CD14-positive monocyte (primary cell): ENCODE measurements at regions not wholly inside any gene's neighbourhood (a gene's known extent, or its start where the extent isn't known, plus 50 kb on each side); places are given as distances from the start of the nearest gene placed in this dataset.

ENCODE experiments used
- DNase-seq, 3 donors: peaks; one replicate each; pipeline ENCODE4 v3.0.0-alpha.2; 2011 to 2022
- H2AFZ ChIP-seq: 2 replicates; pipeline ENCODE4 v1.6.0; 2012; ENCODE audit warnings: mild to moderate bottlenecking, low read depth, low read length, inconsistent platforms; ENCODE audit not compliant: insufficient read depth, poor library complexity, severe bottlenecking
- H3K27ac ChIP-seq, 2 donors: 1 replicate in 1 of 2; 2 replicates in 1 of 2; pipeline ENCODE4 v1.5.1; 2012 to 2013; ENCODE audit warnings: low read length in 2 of 2, control low read depth in 1 of 2, inconsistent platforms in 1 of 2, low read depth in 1 of 2, mild to moderate bottlenecking in 1 of 2
- H3K27me3 ChIP-seq, 2 donors: one replicate each; pipeline versions ENCODE4 v1.6.0 to v1.6.1; 2011 to 2013; ENCODE audit warnings: low read length in 2 of 2; ENCODE audit not compliant: control insufficient read depth in 2 of 2, insufficient read depth in 2 of 2
- H3K36me3 ChIP-seq, 2 donors: replicated peaks in 1 of 2; 1 replicate in 1 of 2; 2 replicates in 1 of 2; pipeline versions ENCODE4 v1.5.1 to v1.6.1; 2012 to 2013; ENCODE audit warnings: low read length in 2 of 2, control low read depth in 1 of 2, inconsistent platforms in 1 of 2, mild to moderate bottlenecking in 1 of 2; ENCODE audit not compliant: insufficient read depth in 2 of 2, control insufficient read depth in 1 of 2
- H3K4me1 ChIP-seq, 2 donors: 1 replicate in 1 of 2; 2 replicates in 1 of 2; pipeline versions ENCODE4 v1.5.1 to v1.6.1; 2012 to 2013; ENCODE audit warnings: low read length in 2 of 2, control low read depth in 1 of 2, inconsistent platforms in 1 of 2, mild to moderate bottlenecking in 1 of 2, moderate library complexity in 1 of 2; ENCODE audit not compliant: insufficient read depth in 2 of 2, control insufficient read depth in 1 of 2
- H3K4me2 ChIP-seq: replicated peaks from 2 replicates; pipeline ENCODE3; 2012; ENCODE audit warnings: low read length, moderate library complexity, mild to moderate bottlenecking; ENCODE audit not compliant: poor library complexity, severe bottlenecking; ENCODE audit errors: extremely low read depth
- H3K4me3 ChIP-seq, 3 experiments: fragments of 200-600 bp in 1 of 3; sonication (generic) in 1 of 3; replicated peaks in 1 of 3; 1 replicate in 2 of 3; 2 replicates in 1 of 3; pipeline ENCODE4 v1.5.1; 2011 to 2013; ENCODE audit warnings: low read length in 3 of 3, mild to moderate bottlenecking in 3 of 3, control low read depth in 2 of 3, low read depth in 2 of 3, inconsistent platforms in 1 of 3, moderate library complexity in 1 of 3
- H3K79me2 ChIP-seq: 2 replicates; pipeline ENCODE4 v1.6.0; 2012; ENCODE audit warnings: mild to moderate bottlenecking, control low read depth, inconsistent platforms, low read length, moderate library complexity; ENCODE audit not compliant: insufficient read depth
- H3K9ac ChIP-seq: 2 replicates; pipeline ENCODE4 v1.6.0; 2017; ENCODE audit warnings: low read length, mild to moderate bottlenecking; ENCODE audit not compliant: insufficient read depth, poor library complexity, severe bottlenecking
- H3K9me3 ChIP-seq, 2 donors: replicated peaks in 1 of 2; 1 replicate in 1 of 2; 2 replicates in 1 of 2; pipeline versions ENCODE4 v1.5.1 to v1.6.1; 2012 to 2013; ENCODE audit warnings: low read length in 2 of 2, control low read depth in 1 of 2; ENCODE audit not compliant: control insufficient read depth in 1 of 2, insufficient read depth in 1 of 2
- H4K20me1 ChIP-seq: 2 replicates; pipeline ENCODE4 v1.6.0; 2012; ENCODE audit warnings: mild to moderate bottlenecking, low read length, control low read depth, moderate library complexity; ENCODE audit not compliant: insufficient read depth
- H3K27ac Mint-ChIP-seq, 7 donors: one replicate each; pipeline ENCODE4 v1.8.0; 2020; ENCODE audit warnings: mild to moderate bottlenecking in 7 of 7, mixed read lengths in 7 of 7, moderate library complexity in 6 of 7, inconsistent platforms in 2 of 7
- H3K27me3 Mint-ChIP-seq, 3 donors: one replicate each; pipeline ENCODE4 v1.8.0; 2021 to 2022; ENCODE audit warnings: low read depth in 3 of 3, mild to moderate bottlenecking in 3 of 3, mixed read lengths in 3 of 3, moderate library complexity in 3 of 3, inconsistent platforms in 1 of 3
- H3K36me3 Mint-ChIP-seq, 2 donors: one replicate each; pipeline ENCODE4 v1.8.0; 2020; ENCODE audit warnings: mixed read lengths in 2 of 2, inconsistent platforms in 1 of 2, mild to moderate bottlenecking in 1 of 2
- H3K4me1 Mint-ChIP-seq: one replicate; pipeline ENCODE4 v1.8.0; 2020; ENCODE audit warnings: mild to moderate bottlenecking, mixed read lengths
- H3K4me3 Mint-ChIP-seq, 2 donors: one replicate each; pipeline ENCODE4 v1.8.0; 2020; ENCODE audit warnings: mild to moderate bottlenecking in 2 of 2, mixed read lengths in 2 of 2, moderate library complexity in 1 of 2
- H3K9me3 Mint-ChIP-seq, 7 donors: one replicate each; pipeline ENCODE4 v1.8.0; 2020 to 2022; ENCODE audit warnings: mixed read lengths in 7 of 7, mild to moderate bottlenecking in 6 of 7, moderate library complexity in 6 of 7, inconsistent platforms in 2 of 7
- WGBS: methylation state at CpG from one replicate; pipeline ENCODE4 v1.1.5; 2013; ENCODE audit warnings: missing lambda C conversion rate; ENCODE audit not compliant: insufficient coverage; 5-methylcytosine and 5-hydroxymethylcytosine counted together
- intact Hi-C, 2 donors: fragments of 100-400 bp; cut with micrococcal nuclease; formaldehyde crosslinking; loops; one replicate each; pipeline versions ENCODE4 v1.15.0 to v1.15.1; 2023
- TF ChIP-seq, protein P1 (sequence below): fragments of 200-600 bp; IDR thresholded peaks from one replicate; pipeline ENCODE4 v1.8.0; 2022; ENCODE audit warnings: antibody characterized with exemption, mild to moderate bottlenecking

DNA sequence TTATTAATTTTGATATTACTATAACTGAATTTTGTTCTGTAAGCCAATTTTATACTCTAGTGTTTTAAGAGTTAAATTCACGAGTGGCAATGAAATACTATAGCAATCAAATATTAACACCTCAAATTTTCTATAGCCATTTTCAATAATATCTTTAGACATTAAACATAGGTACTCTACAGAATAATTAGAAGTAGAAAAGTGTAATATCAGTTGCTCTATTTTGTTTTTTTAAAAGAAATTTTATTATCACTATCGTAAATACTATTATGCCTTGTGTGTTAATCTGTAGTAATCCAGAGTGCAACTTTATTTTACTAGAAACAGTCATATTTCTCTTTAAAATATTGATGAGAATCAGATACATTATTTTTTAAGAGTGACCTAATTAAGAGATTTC, 691.2 kb downstream of the USP25 start:
- H3K27ac Mint-ChIP-seq, result no peak overlapping the region
- H3K27me3 Mint-ChIP-seq, result no peaks in the 10 kb centered on the region
- Histone ChIP-seq H3K4me2 (no peak overlapping the region), H3K9ac (no peak overlapping the region), H3K27me3 (no peaks in the 10 kb centered on the region), H3K4me3 (no peak overlapping the region), H2AFZ (no peak overlapping the region), H3K9me3 (no peaks in the 10 kb centered on the region), H3K36me3 (no peaks in the 10 kb centered on the region), H3K4me1 (no peaks in the 10 kb centered on the region), H3K79me2 (no peaks in the 10 kb centered on the region), H4K20me1 (no peaks in the 10 kb centered on the region), H3K27ac (no peak overlapping the region)
- no peaks in the 10 kb centered on the region for H3K4me1 Mint-ChIP-seq
- H3K36me3 Mint-ChIP-seq, result no peaks in the 10 kb centered on the region
- TF ChIP-seq, protein P1, sequence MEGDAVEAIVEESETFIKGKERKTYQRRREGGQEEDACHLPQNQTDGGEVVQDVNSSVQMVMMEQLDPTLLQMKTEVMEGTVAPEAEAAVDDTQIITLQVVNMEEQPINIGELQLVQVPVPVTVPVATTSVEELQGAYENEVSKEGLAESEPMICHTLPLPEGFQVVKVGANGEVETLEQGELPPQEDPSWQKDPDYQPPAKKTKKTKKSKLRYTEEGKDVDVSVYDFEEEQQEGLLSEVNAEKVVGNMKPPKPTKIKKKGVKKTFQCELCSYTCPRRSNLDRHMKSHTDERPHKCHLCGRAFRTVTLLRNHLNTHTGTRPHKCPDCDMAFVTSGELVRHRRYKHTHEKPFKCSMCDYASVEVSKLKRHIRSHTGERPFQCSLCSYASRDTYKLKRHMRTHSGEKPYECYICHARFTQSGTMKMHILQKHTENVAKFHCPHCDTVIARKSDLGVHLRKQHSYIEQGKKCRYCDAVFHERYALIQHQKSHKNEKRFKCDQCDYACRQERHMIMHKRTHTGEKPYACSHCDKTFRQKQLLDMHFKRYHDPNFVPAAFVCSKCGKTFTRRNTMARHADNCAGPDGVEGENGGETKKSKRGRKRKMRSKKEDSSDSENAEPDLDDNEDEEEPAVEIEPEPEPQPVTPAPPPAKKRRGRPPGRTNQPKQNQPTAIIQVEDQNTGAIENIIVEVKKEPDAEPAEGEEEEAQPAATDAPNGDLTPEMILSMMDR, result no peak
- intact Hi-C loops, result no loop called here
- no peak overlapping the region for H3K4me3 Mint-ChIP-seq
- WGBS, result no CpG with 5 or more reads among the region's 2 CpGs
- no peak for DNase-seq
- peaks cover 0 to 4% (median 0%) of the 10 kb centered on the region in 7 donors for H3K9me3 Mint-ChIP-seq

DNA sequence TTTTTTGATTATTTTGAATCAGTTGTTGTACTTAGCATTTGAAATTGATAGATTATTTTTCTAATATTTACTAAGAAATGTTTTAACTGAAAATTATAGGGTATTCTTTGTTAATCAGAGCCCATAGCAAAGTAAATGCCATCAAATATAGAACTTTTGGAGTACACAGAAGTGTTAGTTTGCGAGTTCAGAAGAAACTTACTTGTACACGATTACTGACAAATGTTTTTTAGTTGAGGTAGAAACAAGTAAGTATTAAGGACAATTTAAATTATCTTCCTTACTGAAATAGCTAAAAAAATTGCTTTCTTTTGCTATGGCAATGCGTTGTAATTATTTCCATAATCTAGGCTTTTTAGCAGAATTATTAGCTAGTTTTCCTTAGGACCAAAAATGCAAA, 692.2 kb downstream of the USP25 start:
- WGBS, result no CpG with 5 or more reads among the region's 3 CpGs
- H3K4me3 Mint-ChIP-seq, result no peak overlapping the region
- TF ChIP-seq, protein P1, result no peak

More for the DNA sequence above, 692.2 kb downstream of the USP25 start:
- no peaks in the 10 kb centered on the region for H3K4me1 Mint-ChIP-seq
- peaks cover 0 to 4% (median 0%) of the 10 kb centered on the region in 7 donors for H3K9me3 Mint-ChIP-seq
- H3K4me2 ChIP-seq, result no peak overlapping the region
- no peaks in the 10 kb centered on the region for H4K20me1 ChIP-seq
- H3K9me3 ChIP-seq, result no peaks in the 10 kb centered on the region
- no peak overlapping the region for H3K27ac Mint-ChIP-seq
- DNase-seq, result no peak
- H3K27ac ChIP-seq, result no peak overlapping the region
- H3K27me3 Mint-ChIP-seq, result no peaks in the 10 kb centered on the region
- H3K4me3 ChIP-seq, result no peak overlapping the region
- no peaks in the 10 kb centered on the region for H3K79me2 ChIP-seq
- no peaks in the 10 kb centered on the region for H3K4me1 ChIP-seq
- H3K9ac ChIP-seq, result no peak overlapping the region
- intact Hi-C loops, result no loop called here
- no peak overlapping the region for H2AFZ ChIP-seq
- H3K27me3 ChIP-seq, result no peaks in the 10 kb centered on the region
- H3K36me3 ChIP-seq, result no peaks in the 10 kb centered on the region
- H3K36me3 Mint-ChIP-seq, result no peaks in the 10 kb centered on the region
